ENCODE measurements at regions not wholly inside any gene's neighbourhood (a gene's known extent, or its start where the extent isn't known, plus 50 kb on each side); places are given as distances from the start of the nearest gene placed in this dataset.

GRCh38 chr5:52328220-52328806, 459.4 kb upstream of the ITGA1 start:
- TF ChIP-seq, protein P1, sequence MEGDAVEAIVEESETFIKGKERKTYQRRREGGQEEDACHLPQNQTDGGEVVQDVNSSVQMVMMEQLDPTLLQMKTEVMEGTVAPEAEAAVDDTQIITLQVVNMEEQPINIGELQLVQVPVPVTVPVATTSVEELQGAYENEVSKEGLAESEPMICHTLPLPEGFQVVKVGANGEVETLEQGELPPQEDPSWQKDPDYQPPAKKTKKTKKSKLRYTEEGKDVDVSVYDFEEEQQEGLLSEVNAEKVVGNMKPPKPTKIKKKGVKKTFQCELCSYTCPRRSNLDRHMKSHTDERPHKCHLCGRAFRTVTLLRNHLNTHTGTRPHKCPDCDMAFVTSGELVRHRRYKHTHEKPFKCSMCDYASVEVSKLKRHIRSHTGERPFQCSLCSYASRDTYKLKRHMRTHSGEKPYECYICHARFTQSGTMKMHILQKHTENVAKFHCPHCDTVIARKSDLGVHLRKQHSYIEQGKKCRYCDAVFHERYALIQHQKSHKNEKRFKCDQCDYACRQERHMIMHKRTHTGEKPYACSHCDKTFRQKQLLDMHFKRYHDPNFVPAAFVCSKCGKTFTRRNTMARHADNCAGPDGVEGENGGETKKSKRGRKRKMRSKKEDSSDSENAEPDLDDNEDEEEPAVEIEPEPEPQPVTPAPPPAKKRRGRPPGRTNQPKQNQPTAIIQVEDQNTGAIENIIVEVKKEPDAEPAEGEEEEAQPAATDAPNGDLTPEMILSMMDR (IDR thresholded peaks at IDR 0.05), result no peak
- no peak for TF ChIP-seq EP300 (IDR thresholded peaks at IDR 0.05)
- no peak for TF ChIP-seq POLR2A (IDR thresholded peaks at IDR 0.05)
